ENCODE measurements at regions not wholly inside any gene's neighbourhood (a gene's known extent, or its start where the extent isn't known, plus 50 kb on each side); places are given as distances from the start of the nearest gene placed in this dataset.

DNA sequence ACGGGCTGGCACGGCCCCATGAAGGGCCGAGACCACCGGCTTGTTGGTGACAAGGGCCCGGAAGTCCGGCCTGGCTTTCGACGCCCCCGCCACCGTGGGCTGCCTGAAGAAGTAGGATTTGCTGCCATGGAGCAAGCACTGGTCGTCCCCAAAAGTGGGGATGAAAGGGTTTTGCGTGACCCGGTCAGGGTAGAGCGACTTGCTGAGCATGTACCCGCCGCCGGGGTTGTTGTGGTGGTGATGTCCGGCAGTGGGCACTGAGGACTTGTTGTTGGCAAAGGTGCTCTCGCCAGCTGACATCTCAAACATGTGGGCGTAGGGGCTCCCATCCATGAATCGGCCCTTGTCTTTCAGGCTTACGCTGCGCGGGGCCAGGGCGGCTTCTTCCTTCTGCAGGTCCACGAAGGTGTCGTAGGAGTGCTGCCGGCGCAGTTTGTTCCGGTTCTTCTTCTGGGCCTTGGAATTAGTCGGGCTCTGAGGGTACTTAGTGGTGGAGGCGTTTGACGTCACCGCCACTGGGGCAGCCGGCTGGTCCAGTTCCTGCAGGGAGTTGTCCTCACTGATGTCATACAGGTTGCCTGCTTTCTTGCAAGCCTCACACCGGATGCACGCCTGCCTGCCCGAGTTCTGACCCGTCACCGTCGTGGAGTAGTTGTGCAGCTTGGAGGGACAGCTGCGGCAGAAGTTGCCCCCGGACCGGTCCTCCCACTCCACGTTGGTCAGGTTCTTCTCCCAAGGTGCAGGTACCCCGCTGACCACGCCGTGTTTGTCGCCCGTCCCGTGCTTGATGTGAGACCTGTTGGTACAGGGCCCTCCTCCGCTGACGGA, 366.6 kb downstream of the EMP1 start:
- no peak for DNase-seq (ENCODE audit: low spot score in 2 of 2)
- Histone ChIP-seq H3K4me1 (no peaks in the 10 kb centered on the region), H3K36me3 (replicated peaks) (no peaks in the 10 kb centered on the region), H3K27me3 (ENCODE audit: low read depth) (no peaks in the 10 kb centered on the region), H3K4me3 (no peak overlapping the region), H3K9me3 (no peaks in the 10 kb centered on the region)
- in situ Hi-C loops (cut with MboI; ENCODE audit: low sequenced_read_pairs), result no loop called here

DNA sequence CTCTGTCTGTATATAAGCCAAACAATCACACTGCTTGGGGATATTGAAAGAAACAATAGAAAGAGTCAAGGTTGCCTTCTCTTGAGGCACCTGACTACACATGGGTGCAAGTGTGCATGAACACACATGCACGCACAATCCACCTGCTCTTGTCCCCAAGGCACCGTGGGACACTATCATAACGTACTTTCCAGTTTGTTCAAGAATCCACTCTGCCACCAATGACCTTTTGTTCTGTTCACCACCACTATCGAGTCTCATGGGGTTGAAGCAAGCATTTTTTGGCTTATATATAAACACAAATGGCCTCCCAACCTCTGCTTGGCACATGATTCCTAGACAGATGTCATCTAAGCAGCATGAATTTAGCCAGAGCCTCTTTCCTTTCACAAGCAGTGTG, 365.4 kb downstream of the EMP1 start:
- H3K27me3 ChIP-seq (ENCODE audit: low read depth), result 0 out of 2 replicates have a peak, but pooled peaks cover 2% of the 10 kb centered on the region
- H3K4me1 ChIP-seq, result no peaks in the 10 kb centered on the region
- in situ Hi-C loops (cut with MboI; ENCODE audit: low sequenced_read_pairs), result no loop called here
- no peaks in the 10 kb centered on the region for H3K36me3 ChIP-seq (replicated peaks)
- no peak for DNase-seq (ENCODE audit: low spot score in 2 of 2)
- H3K9me3 ChIP-seq, result no peaks in the 10 kb centered on the region
- no peak overlapping the region for H3K4me3 ChIP-seq

DNA sequence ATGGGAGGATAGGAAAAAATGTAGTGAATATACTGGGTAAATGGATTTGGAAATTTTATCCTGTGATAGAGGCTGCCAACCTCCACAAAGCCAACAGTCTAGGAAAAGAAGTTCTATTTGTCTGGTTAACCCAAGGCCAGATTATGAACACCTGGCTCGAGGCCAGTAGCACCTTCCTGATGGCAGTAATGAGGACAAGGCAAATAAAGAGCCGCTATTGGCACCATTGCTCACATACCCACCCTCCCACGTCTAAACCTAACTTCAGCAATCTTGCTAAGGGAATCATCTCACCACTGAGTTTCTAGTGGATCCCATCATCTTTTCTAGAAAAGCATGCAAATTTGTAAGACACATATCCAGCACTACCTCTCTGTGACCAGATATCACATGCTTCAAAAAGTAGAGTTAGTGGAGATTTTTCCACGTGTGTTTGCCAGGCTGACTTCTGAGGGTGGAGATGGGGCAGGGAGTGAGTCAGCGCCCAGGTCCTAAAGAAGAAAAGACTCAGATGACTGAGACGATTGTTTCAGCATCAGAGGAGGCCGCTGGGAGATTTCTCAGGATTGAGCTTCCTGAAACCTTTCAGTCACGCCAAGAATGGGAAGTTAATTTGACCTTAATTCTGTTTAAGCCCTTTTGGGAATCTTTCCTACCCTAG, 362.9 kb downstream of the EMP1 start:
- H3K4me3 ChIP-seq, result no peak overlapping the region
- in situ Hi-C loops (cut with MboI; ENCODE audit: low sequenced_read_pairs), result no loop called here
- no peaks in the 10 kb centered on the region for H3K36me3 ChIP-seq (replicated peaks)
- no peaks in the 10 kb centered on the region for H3K9me3 ChIP-seq
- no peak for DNase-seq (ENCODE audit: low spot score in 2 of 2)
- H3K27me3 ChIP-seq (ENCODE audit: low read depth), result 0 out of 2 replicates have a peak, but pooled peaks cover 2% of the 10 kb centered on the region
- H3K4me1 ChIP-seq, result no peaks in the 10 kb centered on the region

DNA sequence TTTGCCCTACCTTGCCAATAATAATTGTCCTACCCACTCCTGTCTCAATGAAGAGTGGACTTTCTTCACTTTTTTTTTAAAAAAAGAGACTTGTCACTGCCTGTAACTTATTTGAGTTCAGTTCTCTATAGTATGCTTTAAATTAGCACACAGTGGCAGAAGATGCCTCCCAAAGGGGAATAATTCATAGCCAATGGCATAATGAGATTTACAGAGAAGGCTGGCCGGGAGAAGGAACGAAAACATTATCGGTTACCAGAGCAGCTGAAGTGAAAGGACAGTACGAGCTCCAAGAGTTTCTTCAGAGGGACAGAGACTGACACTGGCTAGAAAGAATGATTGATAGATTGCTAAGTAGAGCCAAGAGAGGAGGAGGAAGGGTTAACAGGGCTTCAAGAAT, 356.3 kb downstream of the EMP1 start:
- no peak for DNase-seq (ENCODE audit: low spot score in 2 of 2)
- H3K27me3 ChIP-seq (ENCODE audit: low read depth), result 0 out of 2 replicates have a peak, but pooled peaks cover 2% of the 10 kb centered on the region
- no peak overlapping the region for H3K4me3 ChIP-seq
- in situ Hi-C loops (cut with MboI; ENCODE audit: low sequenced_read_pairs), result no loop called here
- no peaks in the 10 kb centered on the region for H3K9me3 ChIP-seq
- no peaks in the 10 kb centered on the region for H3K36me3 ChIP-seq (replicated peaks)
- H3K4me1 ChIP-seq, result no peaks in the 10 kb centered on the region

DNA sequence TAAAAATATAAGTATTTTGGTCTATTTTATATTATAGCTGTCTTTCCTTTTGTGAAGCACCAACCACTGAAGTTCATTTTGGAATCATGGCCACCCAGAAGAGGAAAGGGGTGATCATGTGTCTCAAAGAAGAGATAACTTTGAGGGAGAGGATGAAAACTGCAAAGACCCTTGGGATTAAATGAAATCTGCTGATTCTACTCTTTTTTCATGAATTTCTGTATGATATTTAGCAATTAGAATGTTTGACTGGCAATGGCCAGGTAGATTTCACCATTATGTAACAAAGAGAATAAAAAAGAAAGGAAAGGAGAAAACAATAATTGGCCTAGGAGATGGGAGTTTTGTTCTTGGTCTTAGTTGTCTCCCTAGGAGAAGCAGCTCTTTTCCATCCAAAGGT, 350.8 kb downstream of the EMP1 start:
- Histone ChIP-seq H3K36me3 (replicated peaks) (no peaks in the 10 kb centered on the region), H3K4me3 (no peak overlapping the region), H3K4me1 (no peaks in the 10 kb centered on the region), H3K27me3 (ENCODE audit: low read depth) (no peaks in the 10 kb centered on the region), H3K9me3 (no peaks in the 10 kb centered on the region)
- no peak for DNase-seq (ENCODE audit: low spot score in 2 of 2)
- in situ Hi-C loops (cut with MboI; ENCODE audit: low sequenced_read_pairs), result loop anchor here (25.0 kb wide), 1 partner anchor 635 kb away; no protein-coding TSS in a partner anchor

DNA sequence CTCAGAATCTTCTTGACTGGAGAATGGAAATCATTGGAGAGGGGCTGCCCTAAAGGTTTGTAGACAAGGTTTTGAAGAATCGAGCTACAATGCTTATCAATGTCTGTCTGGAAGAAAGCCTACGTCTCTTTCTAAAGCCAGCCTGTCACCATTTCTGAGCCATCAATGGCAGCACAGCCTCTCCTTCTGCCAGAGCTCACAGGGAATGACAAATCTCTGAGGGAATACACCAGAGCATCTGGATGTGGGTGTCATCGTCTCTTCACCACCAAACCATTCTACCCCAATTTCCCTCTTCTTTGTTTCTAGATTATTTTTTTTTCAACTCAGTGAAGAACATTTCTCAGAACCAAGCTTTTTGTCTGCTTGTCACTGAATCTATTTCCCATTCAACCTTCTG, 349.7 kb downstream of the EMP1 start:
- in situ Hi-C loops (cut with MboI; ENCODE audit: low sequenced_read_pairs), result loop anchor here (25.0 kb wide), 1 partner anchor 634 kb away; no protein-coding TSS in a partner anchor
- DNase-seq (ENCODE audit: low spot score in 2 of 2), result no peak
- Histone ChIP-seq H3K9me3 (no peaks in the 10 kb centered on the region), H3K4me3 (no peak overlapping the region), H3K27me3 (ENCODE audit: low read depth) (no peaks in the 10 kb centered on the region), H3K4me1 (no peaks in the 10 kb centered on the region), H3K36me3 (replicated peaks) (no peaks in the 10 kb centered on the region)

DNA sequence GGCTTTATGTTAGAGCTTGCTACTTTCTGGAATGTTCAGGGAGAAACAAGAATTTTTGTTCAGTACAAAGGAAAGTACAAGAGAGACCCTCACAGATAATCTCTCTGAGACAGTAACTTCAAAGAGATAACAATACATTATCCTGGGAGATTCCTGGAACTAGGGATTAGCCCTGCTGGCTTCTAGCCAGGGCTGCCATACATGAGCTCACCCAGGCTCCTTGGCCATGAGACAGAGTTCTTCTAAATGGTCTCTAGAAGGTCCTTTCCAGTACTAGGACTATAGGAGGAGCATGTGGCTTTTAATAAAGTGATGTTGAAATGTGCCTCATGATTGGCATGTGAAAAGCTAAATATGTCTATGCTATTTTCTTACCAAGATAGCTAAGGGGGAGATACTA, 342.5 kb downstream of the EMP1 start:
- DNase-seq (ENCODE audit: low spot score in 2 of 2), result no peak
- H3K4me3 ChIP-seq, result no peak overlapping the region
- no peaks in the 10 kb centered on the region for H3K4me1 ChIP-seq
- in situ Hi-C loops (cut with MboI; ENCODE audit: low sequenced_read_pairs), result loop anchor here (25.0 kb wide), 1 partner anchor 627 kb away; no protein-coding TSS in a partner anchor
- H3K9me3 ChIP-seq, result no peaks in the 10 kb centered on the region
- H3K36me3 ChIP-seq (replicated peaks), result no peaks in the 10 kb centered on the region
- no peaks in the 10 kb centered on the region for H3K27me3 ChIP-seq (ENCODE audit: low read depth)

DNA sequence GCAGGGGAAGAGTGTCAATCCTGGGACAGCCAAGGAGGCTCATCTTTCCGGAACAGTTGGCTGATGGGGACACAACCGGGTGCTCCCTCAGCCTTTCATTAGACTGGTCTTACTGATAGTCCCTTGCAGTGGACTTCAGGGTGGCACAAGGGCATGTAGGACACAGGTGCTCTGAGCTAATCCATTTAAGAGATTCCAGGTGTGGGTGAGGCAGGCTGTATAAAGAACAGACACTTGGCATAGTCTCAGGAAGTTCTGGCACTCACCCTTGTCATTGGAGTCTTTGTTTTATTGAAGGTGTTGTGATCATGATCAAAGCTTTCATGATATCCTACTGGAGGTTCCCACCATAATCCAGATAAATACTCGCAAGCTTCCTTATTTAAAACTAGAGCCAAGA, 341.6 kb downstream of the EMP1 start:
- in situ Hi-C loops (cut with MboI; ENCODE audit: low sequenced_read_pairs), result loop anchor here (25.0 kb wide), 1 partner anchor 626 kb away; no protein-coding TSS in a partner anchor
- Histone ChIP-seq H3K4me1 (no peaks in the 10 kb centered on the region), H3K27me3 (ENCODE audit: low read depth) (no peaks in the 10 kb centered on the region), H3K4me3 (no peak overlapping the region), H3K9me3 (no peaks in the 10 kb centered on the region), H3K36me3 (replicated peaks) (no peaks in the 10 kb centered on the region)
- DNase-seq (ENCODE audit: low spot score in 2 of 2), result no peak

DNA sequence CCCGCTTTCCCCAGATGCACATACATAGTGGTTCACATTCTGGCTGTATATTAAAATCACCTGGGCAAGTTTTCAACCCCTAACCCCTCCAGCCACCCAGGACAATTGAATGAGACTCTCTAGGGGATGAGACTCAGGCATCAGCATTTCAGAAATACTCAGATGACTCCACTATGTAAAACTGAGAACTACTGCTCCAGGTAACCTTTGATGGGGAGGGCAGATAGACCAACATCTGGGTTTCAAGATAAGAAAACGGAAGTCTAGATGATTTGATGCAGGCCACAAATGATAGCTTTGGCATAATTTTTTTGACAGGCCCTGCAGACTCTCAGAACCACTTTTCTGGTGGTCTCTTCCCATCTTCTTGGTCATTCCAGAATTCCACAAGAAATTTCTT, 341.1 kb downstream of the EMP1 start:
- Histone ChIP-seq H3K4me1 (no peaks in the 10 kb centered on the region), H3K9me3 (no peaks in the 10 kb centered on the region), H3K27me3 (ENCODE audit: low read depth) (no peaks in the 10 kb centered on the region), H3K36me3 (replicated peaks) (no peaks in the 10 kb centered on the region), H3K4me3 (no peak overlapping the region)
- in situ Hi-C loops (cut with MboI; ENCODE audit: low sequenced_read_pairs), result loop anchor here (25.0 kb wide), 1 partner anchor 625 kb away; no protein-coding TSS in a partner anchor
- no peak for DNase-seq (ENCODE audit: low spot score in 2 of 2)

DNA sequence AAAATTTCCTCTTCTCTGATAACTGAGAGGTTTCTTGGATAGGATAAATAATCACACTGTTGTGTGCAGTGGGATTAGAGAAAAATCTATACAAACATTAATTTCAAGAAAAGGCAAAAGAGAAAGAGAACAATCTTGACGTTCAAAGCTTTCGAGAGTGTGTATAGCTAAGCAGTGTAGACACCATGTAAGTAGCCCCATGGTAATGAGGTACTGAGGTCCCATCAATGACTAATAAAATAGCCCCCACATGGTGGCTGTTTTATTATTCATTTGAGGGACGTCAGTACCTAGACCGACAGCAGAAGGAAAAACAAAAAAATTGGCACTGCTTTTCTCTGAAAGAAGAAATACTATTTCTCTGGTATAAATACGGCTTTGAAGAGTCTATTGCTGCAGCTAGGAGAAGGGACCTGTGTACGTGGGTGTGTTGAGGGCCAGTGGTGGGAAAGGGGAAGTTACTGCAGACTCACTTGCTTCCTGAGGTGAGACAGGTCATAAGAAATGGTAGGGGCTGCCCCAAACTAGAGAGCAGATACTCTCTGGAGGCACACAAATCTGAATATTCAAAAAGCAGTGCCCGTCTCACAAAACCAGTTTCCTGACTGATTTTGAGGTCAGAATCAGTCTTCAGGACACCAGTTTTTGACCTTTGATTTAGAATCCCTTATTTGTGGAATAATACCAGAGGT, 339.8 kb downstream of the EMP1 start:
- in situ Hi-C loops (cut with MboI; ENCODE audit: low sequenced_read_pairs), result loop anchor here (25.0 kb wide), 1 partner anchor 624 kb away; no protein-coding TSS in a partner anchor
- no peaks in the 10 kb centered on the region for H3K36me3 ChIP-seq (replicated peaks)
- no peak for DNase-seq (ENCODE audit: low spot score in 2 of 2)
- no peaks in the 10 kb centered on the region for H3K4me1 ChIP-seq
- no peaks in the 10 kb centered on the region for H3K27me3 ChIP-seq (ENCODE audit: low read depth)
- H3K4me3 ChIP-seq, result no peak overlapping the region
- no peaks in the 10 kb centered on the region for H3K9me3 ChIP-seq

DNA sequence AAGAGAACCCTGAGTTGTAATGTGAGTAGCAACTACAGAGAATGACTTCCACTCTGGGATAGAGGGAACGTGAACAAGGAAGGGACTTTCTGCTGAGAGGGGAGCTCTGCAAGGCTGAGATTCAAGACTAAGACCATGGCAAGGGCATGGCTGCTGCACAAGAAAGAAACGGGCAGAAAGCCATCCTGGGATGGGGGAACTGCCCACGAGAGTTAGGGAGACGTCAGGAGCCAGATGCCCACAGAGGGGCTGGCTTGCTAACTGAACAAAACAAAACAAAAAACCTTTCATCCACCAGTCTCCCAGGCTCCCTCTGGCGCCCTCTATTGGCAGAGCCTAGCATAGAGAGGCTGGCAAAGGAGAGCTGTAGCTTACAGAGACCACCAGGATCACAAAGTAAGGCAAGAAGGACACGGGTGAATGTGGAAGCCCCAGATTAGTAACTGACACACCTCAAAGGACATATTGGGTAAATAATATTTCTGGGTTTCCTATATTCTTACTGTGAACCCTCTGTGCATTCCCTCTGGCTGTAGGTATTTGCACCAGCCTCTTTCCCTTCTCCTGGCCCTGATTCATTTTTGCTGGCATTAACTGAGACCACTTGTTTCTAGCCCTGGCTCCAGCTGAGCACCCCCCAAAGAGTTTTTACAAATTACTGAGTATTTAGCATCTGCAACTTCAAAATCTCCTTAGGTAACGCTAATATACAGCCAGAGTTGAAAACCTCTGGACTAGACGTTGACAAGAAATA, 338.3 kb downstream of the EMP1 start:
- H3K4me3 ChIP-seq, result no peak overlapping the region
- H3K4me1 ChIP-seq, result no peaks in the 10 kb centered on the region
- DNase-seq (ENCODE audit: low spot score in 2 of 2), result peak; percentile 53 to 90
- no peaks in the 10 kb centered on the region for H3K36me3 ChIP-seq (replicated peaks)
- in situ Hi-C loops (cut with MboI; ENCODE audit: low sequenced_read_pairs), result loop anchor here (25.0 kb wide), 1 partner anchor 623 kb away; no protein-coding TSS in a partner anchor
- no peaks in the 10 kb centered on the region for H3K9me3 ChIP-seq
- H3K27me3 ChIP-seq (ENCODE audit: low read depth), result no peaks in the 10 kb centered on the region

DNA sequence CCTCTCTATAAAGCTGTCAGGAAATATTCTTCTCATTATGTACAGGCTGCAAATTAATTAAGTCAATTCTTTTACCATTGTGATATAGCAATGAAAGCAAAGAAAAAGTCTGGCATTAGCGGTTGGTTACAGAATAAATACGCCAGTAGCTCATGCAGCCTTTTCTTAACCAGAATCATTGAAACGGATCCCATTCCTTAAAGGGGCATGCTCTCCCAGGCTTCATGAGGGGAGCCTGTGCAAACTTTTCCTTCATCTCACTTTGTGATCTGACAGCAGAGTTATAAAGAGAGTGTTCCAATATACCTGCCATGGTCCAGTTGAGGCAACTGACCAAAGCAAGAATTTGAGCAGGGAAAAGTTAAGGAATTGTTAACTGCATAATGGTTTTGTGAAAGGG, 337.7 kb downstream of the EMP1 start:
- no peak for DNase-seq (ENCODE audit: low spot score in 2 of 2)
- no peaks in the 10 kb centered on the region for H3K9me3 ChIP-seq
- H3K4me1 ChIP-seq, result no peaks in the 10 kb centered on the region
- H3K27me3 ChIP-seq (ENCODE audit: low read depth), result no peaks in the 10 kb centered on the region
- in situ Hi-C loops (cut with MboI; ENCODE audit: low sequenced_read_pairs), result loop anchor here (25.0 kb wide), 1 partner anchor 622 kb away; no protein-coding TSS in a partner anchor
- no peak overlapping the region for H3K4me3 ChIP-seq
- H3K36me3 ChIP-seq (replicated peaks), result no peaks in the 10 kb centered on the region

DNA sequence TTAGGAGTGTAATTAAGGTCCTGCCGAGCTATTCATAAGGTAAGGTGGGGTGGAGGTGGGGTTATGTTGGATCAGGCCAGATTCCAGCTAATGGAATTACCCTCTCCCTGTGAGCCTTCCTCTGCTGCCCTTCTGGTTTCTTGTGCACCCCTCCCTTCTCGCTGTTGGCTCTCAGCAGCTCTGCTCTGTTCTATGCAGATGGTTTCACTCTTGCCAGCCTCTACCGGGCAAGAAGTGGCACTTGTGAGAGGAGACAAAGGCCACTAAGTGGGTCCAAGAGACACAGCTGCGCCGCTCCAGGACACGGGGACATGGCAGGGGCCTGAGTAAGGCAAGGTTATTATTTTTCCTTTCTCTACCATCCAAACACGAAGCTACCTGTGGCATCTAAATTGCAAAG, 334.4 kb downstream of the EMP1 start:
- no peak for DNase-seq (ENCODE audit: low spot score in 2 of 2)
- Histone ChIP-seq H3K36me3 (replicated peaks) (no peaks in the 10 kb centered on the region), H3K27me3 (ENCODE audit: low read depth) (peaks cover 2% of the 10 kb centered on the region; the same call in 1 of the 2 replicates), H3K4me3 (no peak overlapping the region), H3K9me3 (no peaks in the 10 kb centered on the region), H3K4me1 (no peaks in the 10 kb centered on the region)
- in situ Hi-C loops (cut with MboI; ENCODE audit: low sequenced_read_pairs), result loop anchor here (25.0 kb wide), 1 partner anchor 619 kb away; no protein-coding TSS in a partner anchor

All from HAP-1 (cell line).